ENCODE measurements at regions not wholly inside any gene's neighbourhood (a gene's known extent, or its start where the extent isn't known, plus 50 kb on each side); places are given as distances from the start of the nearest gene placed in this dataset.

DNA sequence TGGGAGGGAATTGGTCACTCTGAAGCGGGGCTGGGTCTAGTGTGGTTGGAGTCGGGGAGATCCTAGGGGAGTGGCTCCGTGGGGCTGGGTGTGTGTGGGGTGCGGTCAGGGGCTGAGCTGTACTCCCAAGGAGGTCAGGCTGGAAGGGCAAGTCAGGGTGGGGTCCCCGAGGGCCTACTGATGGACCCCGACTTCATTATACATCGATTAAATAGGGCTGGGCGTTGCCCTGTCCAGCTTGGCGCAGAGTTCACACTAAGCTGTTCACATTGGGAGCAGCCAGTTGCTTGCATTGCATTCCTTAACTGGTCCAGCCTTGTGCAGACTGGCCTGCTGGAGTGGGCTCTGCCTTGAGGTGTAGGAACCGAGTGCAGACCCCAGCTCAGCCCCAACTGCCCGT lies 131.2 kb downstream of the ASB1 start:
- no peak for TF ChIP-seq YY1 (IDR thresholded peaks at IDR 0.05; ENCODE audit: insufficient read depth, insufficient read length)
- TF ChIP-seq ZNF274 (IDR thresholded peaks at IDR 0.05; ENCODE audit: low read depth, low read length): no peak

All from NT2/D1 (cell line).